Stimulated activated CD4-positive, alpha-beta T cell treated with anti-CD3 and anti-CD28 coated beads, TNF-alpha, amount 100 ng/mL, for 4 hours (primary cell): ENCODE measurements at regions not wholly inside any gene's neighbourhood (a gene's known extent, or its start where the extent isn't known, plus 50 kb on each side); places are given as distances from the start of the nearest gene placed in this dataset.

Experiments used
- DNase-seq, 3 experiments: peaks; one replicate each; pipeline ENCODE4 v3.0.0-alpha.2; 2020; ENCODE audit warnings: low read depth in 3 of 3

GRCh38 chr2:234306426-234307173, 190.3 kb downstream of the ARL4C start:
- no peak for DNase-seq

DNA sequence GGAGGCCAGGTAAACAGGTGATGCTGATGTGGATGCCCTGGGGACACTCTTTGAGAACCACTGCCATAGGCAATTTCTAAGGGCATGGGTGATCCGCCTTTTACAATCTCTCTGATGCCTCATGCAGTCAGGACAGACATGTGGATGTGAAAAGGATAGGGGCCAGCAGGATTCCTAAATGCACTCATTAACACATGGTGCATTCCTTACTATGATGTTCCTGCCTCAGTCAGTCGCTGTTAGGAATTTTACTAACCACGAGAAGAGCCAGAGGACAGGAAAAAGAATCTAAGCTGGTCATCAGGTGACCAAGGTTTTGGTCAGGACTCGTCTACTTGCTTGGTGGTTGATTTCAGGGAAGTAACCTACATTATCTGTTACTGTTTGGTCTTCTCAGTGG, 191.0 kb downstream of the ARL4C start:
- no peak for DNase-seq

DNA sequence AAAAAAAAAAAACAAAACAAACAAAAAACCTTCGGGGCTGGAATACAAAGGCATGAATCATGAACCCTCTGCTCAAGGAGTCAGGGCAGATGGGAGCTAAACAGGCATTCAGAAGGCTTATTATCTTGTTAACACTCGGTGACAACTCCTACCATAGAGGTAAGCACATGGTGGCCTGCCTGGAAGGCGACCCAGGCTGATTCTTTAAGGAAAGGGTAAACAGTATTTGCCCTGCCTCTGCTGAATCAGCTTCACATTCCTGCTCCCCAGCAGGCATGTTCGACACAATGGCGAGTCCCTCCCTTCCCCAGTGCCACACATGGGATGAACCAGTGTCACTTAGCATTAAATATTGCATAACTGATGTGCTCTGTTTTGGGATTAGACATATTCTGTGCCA, 191.9 kb downstream of the ARL4C start:
- no peak for DNase-seq

- no peak for DNase-seq
These were observed 194.3 kb downstream of the ARL4C start for GRCh38 chr2:234302664-234302991.

GRCh38 chr2:234300932-234301823, 195.7 kb downstream of the ARL4C start:
- DNase-seq = no peak

GRCh38 chr2:234300391-234300925, 196.4 kb downstream of the ARL4C start:
- DNase-seq = no peak

DNA sequence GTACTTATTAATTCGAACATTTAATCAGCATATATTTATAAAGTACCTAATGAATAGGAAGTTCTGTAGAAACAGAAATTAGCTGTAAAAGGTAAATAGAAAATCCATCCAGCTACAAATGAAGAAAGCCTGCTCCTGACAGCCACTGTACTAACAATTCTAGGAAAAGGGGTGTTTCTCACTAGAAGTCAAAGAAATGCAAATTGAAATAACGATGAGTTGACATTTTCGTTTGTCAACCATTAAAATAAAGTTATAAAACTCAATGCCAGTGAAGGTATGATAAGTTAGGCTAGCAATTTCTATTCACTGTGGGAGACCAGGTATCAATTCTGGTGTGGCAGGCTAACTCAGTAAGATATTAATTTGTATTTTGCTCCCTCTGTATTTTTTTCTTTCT, 198.0 kb downstream of the ARL4C start:
- DNase-seq = no peak

DNA sequence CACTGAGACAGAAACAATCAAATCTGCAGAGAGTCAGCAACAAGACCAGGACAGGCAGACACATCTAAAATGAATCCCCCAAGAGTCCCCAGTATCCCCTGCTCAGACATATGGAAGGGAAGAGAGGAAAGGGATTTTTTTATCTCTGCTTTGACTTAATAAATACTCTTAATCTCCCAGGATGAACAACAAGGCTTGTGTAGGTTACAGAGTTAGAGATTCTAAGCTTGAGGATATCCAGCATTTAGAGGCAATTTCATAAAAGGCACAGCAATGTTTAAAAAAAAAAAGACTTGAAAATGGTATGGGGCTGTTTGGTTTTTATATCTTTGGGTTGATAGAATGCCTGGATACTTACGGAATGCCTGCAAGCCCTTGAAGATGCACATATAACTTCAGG, 199.9 kb downstream of the ARL4C start:
- no peak for DNase-seq

GRCh38 chr2:234293973-234294372, 202.9 kb downstream of the ARL4C start:
- no peak for DNase-seq

DNA sequence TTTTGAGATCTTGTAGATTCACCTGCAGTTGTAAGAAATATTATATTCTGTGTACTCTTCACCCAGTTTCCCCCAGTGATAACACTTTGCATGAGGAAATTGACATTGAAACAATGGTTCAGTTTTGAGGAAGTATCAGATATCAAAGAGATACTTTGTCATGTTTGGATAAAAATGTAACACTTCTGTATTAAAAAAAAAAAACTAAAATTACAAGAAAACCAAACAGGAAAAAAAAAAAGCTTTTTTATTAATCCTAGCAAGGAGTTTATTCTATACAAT, 204.0 kb downstream of the ARL4C start:
- DNase-seq = no peak

DNA sequence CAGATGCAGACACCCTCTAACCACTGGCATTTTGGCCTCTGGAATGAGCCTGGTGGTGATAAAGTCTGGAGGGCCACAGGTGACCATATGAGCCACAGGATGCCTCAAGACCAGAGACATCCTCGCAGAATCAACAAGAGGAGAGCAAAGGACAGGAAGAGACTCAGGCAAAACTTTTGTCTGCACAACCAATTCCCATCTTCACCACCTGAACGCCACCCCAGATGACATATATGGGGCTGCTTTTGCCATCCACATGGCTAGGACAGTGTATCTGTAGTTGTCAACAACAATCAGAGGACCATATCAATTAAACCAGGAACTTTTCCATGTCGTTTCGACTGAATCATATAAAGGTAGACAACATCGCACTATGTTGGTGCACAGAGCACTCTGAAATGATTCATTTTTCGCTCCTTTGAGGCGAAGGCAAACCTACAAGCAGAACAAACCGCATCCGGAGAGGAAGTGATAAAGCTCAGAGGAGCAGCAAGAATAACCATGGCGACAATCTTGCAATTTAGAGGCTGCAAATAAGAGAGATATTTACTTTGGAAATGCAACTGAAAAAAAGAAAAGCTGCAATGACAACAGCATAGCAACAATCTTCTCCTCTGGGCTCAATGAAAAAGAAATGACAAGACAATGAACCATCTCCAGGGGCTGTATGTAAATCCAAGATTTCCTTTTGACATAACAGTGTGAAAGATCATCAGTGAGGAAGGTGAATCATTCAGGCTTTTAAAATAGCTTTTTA, 204.5 kb downstream of the ARL4C start:
- DNase-seq = peak in 1 of 3 experiments; percentile 59

DNA sequence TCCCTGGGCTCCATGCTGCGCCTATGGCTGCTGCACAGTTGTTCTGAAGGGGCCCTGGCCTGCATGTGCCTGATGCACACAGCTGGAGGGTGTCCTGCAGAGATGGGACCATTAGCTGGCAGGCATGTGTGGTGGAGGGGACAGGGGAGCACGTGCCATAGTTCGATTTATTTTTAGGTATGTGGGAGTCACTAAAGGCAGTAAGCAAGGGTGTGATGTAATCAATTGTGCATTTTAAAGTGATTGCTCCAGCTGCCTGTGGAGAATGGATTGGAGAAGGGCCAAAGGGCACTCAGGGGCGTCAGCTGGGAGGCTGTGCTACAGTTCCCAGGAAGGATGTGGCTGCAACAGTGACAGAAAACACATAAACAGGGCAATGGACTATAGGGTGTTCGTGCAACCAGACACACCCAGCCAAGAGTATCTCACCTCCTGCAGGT, 205.1 kb downstream of the ARL4C start:
- no peak for DNase-seq

DNA sequence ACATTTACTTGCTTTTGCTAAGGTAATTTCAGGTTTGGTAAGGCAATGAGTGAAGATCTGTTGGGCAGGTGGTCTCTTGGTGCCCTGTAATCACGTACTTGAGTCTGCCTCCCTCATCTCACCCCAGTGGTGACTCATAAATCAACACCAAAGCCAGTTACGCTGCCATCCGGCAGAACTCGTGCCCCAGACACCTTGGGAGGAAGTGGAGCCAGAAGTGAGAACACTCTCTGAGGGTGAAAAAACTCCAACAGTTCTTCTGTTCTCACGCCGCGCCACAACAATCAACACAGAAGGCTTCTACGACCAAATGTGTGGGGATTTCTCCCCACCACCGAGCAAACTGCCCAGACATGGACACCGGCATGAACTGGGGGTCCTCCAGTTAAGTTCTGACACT, 206.2 kb downstream of the ARL4C start:
- DNase-seq = peak in 2 of 3 experiments; percentile 59 to 76

GRCh38 chr2:234289834-234290590, 206.9 kb downstream of the ARL4C start:
- DNase-seq = no peak

DNA sequence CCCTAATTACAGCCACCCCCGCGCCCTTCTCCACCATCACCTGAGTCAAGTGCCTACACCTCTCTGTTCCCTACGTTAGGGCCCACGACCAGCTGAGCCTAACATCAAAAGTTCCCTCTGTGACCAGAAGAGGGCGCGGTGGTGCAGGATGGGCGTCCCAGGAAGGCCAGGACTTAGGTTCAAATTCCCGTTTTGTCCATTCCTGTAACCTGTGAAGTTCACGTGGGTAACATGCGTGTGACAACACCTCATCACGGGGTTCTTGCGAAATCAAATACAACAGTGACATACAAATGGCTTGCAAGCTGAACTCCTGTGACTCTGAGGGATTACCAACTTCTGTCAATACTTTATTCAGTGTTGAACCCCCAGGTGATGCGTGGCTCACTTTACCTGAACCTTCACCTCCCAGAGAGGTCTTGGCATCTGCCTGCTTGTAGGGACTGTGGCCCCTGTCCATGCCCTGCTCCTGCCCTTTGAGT, 207.9 kb downstream of the ARL4C start:
- DNase-seq = peak; percentile 44 to 67 (median 51)

DNA sequence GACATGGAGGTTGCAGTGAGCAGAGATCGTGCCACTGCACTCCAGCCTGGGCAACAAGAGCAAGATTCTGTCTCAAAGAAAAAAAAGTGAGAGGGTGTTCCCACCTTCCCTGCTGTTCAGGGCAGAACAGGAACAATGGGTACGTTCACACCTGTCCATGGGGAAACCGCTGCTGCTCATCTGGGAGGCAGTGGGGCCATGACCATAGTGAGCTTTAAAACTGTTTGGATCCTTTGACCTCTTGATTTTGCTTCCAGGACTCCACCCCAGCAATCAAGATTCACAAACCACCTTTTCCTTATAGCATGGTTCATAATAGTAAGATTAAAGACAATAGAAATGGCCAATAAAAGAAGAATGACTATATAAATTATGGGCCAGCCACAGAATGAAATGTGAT, 209.2 kb downstream of the ARL4C start:
- DNase-seq = no peak

DNA sequence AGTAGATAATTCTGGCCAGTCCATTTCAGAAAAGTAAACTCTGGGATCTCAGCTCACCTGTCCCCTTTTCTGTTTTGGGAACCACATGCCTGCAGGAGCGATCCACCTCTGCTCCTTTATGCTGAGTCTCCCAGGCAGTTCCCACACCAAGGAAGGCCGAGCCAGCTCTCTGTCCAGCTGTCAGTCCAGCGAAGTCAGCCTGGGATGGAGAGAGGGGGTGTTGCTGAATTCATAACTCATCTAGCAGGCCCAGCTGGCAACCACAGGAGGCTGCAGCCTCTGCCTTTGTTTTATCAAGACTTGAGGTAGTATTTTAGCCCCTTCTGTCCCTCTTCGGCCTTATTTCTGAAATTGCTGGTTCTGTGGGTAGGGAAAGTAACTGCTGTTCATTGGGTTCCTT, 209.9 kb downstream of the ARL4C start:
- no peak for DNase-seq

DNA sequence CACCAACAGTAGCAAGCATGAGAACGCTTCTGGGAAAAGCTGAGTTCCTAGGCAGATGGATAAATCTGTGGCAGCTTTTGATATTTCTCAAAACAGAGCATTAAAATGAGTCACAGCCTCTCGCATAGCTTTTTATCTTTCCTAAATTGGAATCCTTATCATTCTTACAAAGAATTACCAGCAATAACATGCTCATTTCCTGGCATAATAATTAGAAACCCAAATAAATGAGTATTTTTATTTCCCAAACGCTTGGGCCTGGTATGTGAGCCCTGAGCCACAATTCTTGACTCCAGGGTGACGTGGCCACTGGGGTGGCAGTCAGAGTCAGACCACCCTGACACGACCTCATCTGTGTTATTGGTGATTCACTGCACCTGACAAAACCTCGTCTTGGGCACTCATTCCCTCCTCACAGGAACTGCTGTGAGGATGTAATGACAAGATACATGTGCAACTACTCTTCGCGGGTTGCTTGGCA, 210.7 kb downstream of the ARL4C start:
- DNase-seq = no peak

DNA sequence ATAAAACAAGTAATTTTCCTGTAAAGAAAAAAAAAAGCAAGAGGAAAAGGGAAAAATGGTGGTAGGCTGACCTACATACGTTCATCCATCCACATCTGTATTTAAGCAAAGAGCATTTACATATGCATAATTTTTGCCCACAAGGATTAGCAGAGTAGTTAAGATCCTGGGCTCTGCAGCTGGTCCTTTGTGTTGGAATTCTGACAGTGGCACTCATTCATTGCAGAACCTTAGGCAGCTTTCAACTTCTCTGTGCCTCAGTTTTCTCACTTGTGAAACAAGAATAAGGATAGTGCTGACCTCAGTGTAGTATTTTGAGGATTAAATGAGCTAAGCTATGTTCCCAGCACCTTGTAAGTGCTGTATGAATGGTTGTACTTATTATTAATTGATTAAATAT, 211.3 kb downstream of the ARL4C start:
- no peak for DNase-seq

DNA sequence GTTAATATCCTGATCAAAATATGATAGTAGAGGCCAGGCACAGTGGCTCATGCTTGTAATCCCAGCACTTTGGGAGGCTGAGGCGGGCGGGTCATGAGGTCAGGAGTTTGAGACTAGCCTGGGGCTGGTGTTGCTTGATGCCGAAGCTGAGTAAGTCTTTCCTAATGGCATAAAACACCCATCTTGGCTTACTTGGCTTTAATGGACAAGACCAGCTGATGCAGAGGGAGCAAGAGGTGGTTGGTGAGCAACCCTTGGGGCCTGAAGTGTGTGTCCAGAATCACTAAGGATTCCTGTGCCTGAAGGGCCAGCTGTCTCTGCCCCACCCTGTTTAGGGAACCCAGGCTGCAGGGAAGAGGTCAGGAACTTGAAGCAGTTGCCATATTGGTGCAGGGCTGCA, 217.2 kb downstream of the ARL4C start:
- DNase-seq = no peak

- DNase-seq = no peak
These were observed 218.2 kb downstream of the ARL4C start for GRCh38 chr2:234278556-234279255.
